Lung (tissue), 11 donors: ENCODE measurements at regions not wholly inside any gene's neighbourhood (a gene's known extent, or its start where the extent isn't known, plus 50 kb on each side); places are given as distances from the start of the nearest gene placed in this dataset.

Experiments used
- ATAC-seq: fragments of 200-7000 bp; cut with Tn5 transposase; one replicate; pipeline ENCODE4 v1.9.1; 2020; ENCODE audit warnings: moderate number of reproducible peaks; ENCODE audit not compliant: insufficient read depth, low FRiP score
- DNase-seq, 3 donors: peaks; one replicate each; pipeline ENCODE4 v3.0.0-alpha.2; 2013 to 2017
- H3K27ac ChIP-seq, 2 donors: one replicate each; pipeline ENCODE4 v1.5.1; 2013; ENCODE audit warnings: mild to moderate bottlenecking in 2 of 2, moderate library complexity in 2 of 2, control low read depth in 1 of 2, inconsistent platforms in 1 of 2, low read depth in 1 of 2, low read length in 1 of 2
- H3K27me3 ChIP-seq, 3 donors: one replicate each; pipeline ENCODE4 v1.5.1; 2013; ENCODE audit warnings: low read length in 2 of 3; ENCODE audit not compliant: control insufficient read depth in 3 of 3, insufficient read depth in 3 of 3
- H3K36me3 ChIP-seq, 4 donors: one replicate each; pipeline ENCODE4 v1.5.1; 2013; ENCODE audit warnings: low read length in 4 of 4, mild to moderate bottlenecking in 1 of 4, moderate library complexity in 1 of 4; ENCODE audit not compliant: control insufficient read depth in 4 of 4, insufficient read depth in 4 of 4
- H3K4me1 ChIP-seq, 5 donors: one replicate each; pipeline ENCODE4 v1.5.1; 2013; ENCODE audit warnings: low read length in 5 of 5, mild to moderate bottlenecking in 2 of 5, moderate library complexity in 1 of 5; ENCODE audit not compliant: control insufficient read depth in 5 of 5, insufficient read depth in 5 of 5
- H3K4me3 ChIP-seq: one replicate; pipeline ENCODE4 v1.5.1; 2013; ENCODE audit warnings: mild to moderate bottlenecking, control low read depth, moderate library complexity
- H3K9ac ChIP-seq, 2 donors: one replicate each; pipeline ENCODE4 v1.5.1; 2013; ENCODE audit warnings: low read length in 2 of 2, control low read depth in 1 of 2; ENCODE audit not compliant: insufficient read depth in 1 of 2
- H3K9me3 ChIP-seq, 4 donors: one replicate each; pipeline ENCODE4 v1.5.1; 2013; ENCODE audit warnings: low read length in 3 of 4, mild to moderate bottlenecking in 1 of 4, moderate library complexity in 1 of 4; ENCODE audit not compliant: control insufficient read depth in 4 of 4, insufficient read depth in 3 of 4
- CTCF ChIP-seq: IDR thresholded peaks from 2 replicates; pipeline ENCODE4 v1.5.1; 2012; ENCODE audit warnings: mild to moderate bottlenecking; ENCODE audit errors: control extremely low read depth, extremely low read depth
- WGBS, 2 donors: extraction: QIAGEN DNeasy Blood & Tissue Kit; methylation state at CpG; one replicate each; pipeline ENCODE4 v1.1.7; 2013; 5-methylcytosine and 5-hydroxymethylcytosine counted together
- donor health status: control.
- donor health status: control.
- donor health status: Bipolar disorder and iron deficiency.
- donor health status: healthy.
- donor health status: DM: yes; HTN: yes; CAD: no.

- Histone ChIP-seq H3K9me3 (peaks cover 0 to 2% (median 0%) of the 10 kb centered on the region in 4 donors), H3K36me3 (no peaks in the 10 kb centered on the region), H3K27ac (no peak overlapping the region), H3K27me3 (no peaks in the 10 kb centered on the region), H3K4me1 (no peaks in the 10 kb centered on the region), H3K9ac (no peak overlapping the region), H3K4me3 (no peak overlapping the region)
- no peak for TF ChIP-seq CTCF
- DNase-seq, result no peak
- ATAC-seq, result no peak
- WGBS, 2 donors, result 66 to 73% methylated on average over 10 of the region's 10 CpGs
Observed at GRCh38 chr2:7625392-7626138, 708.4 kb downstream of the RNF144A start.

- DNase-seq, result no peak
- no peak overlapping the region for H3K27ac ChIP-seq
- ATAC-seq, result no peak
- 82 to 86% methylated on average over 6 of the region's 6 CpGs for WGBS, 2 donors
- peaks cover 0 to 2% (median 0%) of the 10 kb centered on the region in 4 donors for H3K9me3 ChIP-seq
- no peaks in the 10 kb centered on the region for H3K4me1 ChIP-seq
- no peaks in the 10 kb centered on the region for H3K27me3 ChIP-seq
- no peak overlapping the region for H3K9ac ChIP-seq
- no peak overlapping the region for H3K4me3 ChIP-seq
- no peaks in the 10 kb centered on the region for H3K36me3 ChIP-seq
- no peak for TF ChIP-seq CTCF
Observed at GRCh38 chr2:7626139-7626537, 708.9 kb downstream of the RNF144A start.

- ATAC-seq (no peak), DNase-seq (no peak)
- no peaks in the 10 kb centered on the region for H3K36me3 ChIP-seq
- H3K27ac ChIP-seq, result no peak overlapping the region
- no peak for TF ChIP-seq CTCF
- H3K4me1 ChIP-seq, result no peaks in the 10 kb centered on the region
- H3K4me3 ChIP-seq, result no peak overlapping the region
- H3K27me3 ChIP-seq, result no peaks in the 10 kb centered on the region
- WGBS, 2 donors, result 48 to 49% methylated on average over 3 of the region's 3 CpGs
- H3K9ac ChIP-seq, result no peak overlapping the region
- H3K9me3 ChIP-seq, result no peaks in the 10 kb centered on the region
Observed at GRCh38 chr2:7627583-7627982, 710.4 kb downstream of the RNF144A start.

- DNase-seq, result no peak
- 85 to 94% methylated on average over 4 of the region's 4 CpGs for WGBS, 2 donors
Observed at GRCh38 chr2:7632420-7632819, 715.2 kb downstream of the RNF144A start.

More at GRCh38 chr2:7632420-7632819, 715.2 kb downstream of the RNF144A start:
- no peak overlapping the region for H3K9ac ChIP-seq
- peaks cover 0 to 8% (median 0%) of the 10 kb centered on the region in 5 donors for H3K4me1 ChIP-seq
- no peak for ATAC-seq
- H3K27ac ChIP-seq, result no peak overlapping the region
- H3K27me3 ChIP-seq, result no peaks in the 10 kb centered on the region
- no peak overlapping the region for H3K4me3 ChIP-seq
- H3K36me3 ChIP-seq, result no peaks in the 10 kb centered on the region
- TF ChIP-seq CTCF, result no peak
- no peaks in the 10 kb centered on the region for H3K9me3 ChIP-seq
